GM19372 (cell line): ENCODE measurements at regions not wholly inside any gene's neighbourhood (a gene's known extent, or its start where the extent isn't known, plus 50 kb on each side); places are given as distances from the start of the nearest gene placed in this dataset.

Source experiments
- ATAC-seq: cut with Tn5 transposase; IDR thresholded peaks from one replicate; pipeline ENCODE4 v1.9.1; 2021; ENCODE audit warnings: mild to moderate bottlenecking, low read depth, moderate library complexity; ENCODE audit not compliant: unreplicated experiment

DNA sequence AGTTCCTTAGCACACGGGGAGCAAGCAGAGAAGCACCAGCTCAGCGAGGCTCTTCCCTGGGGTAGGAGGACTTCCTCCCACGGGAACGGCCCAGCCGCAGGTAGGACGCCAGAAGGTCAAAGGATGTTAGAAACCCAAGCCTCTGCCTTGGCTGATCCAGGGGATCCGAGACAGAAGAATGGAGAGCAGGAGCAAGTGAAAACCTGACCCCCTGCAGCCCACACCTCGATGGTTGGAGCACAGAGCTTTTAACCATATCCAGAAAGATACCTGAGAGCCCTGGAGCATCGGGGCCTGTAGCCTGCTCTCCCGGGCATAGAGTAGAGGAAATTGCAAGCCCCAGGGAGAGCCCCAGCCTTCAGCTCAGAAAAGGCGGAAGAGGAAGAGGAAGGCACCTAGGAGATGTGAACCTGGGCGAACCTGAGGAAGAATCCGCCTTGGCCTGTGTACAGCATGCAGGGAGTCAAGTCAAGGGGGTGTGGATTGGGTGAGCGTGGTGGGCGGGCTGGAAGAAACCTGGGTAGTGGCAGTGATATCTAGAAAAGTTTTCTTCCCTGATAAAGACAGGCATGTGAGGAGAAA, 76.3 kb downstream of the PSMG1 start:
- ATAC-seq: no peak

DNA sequence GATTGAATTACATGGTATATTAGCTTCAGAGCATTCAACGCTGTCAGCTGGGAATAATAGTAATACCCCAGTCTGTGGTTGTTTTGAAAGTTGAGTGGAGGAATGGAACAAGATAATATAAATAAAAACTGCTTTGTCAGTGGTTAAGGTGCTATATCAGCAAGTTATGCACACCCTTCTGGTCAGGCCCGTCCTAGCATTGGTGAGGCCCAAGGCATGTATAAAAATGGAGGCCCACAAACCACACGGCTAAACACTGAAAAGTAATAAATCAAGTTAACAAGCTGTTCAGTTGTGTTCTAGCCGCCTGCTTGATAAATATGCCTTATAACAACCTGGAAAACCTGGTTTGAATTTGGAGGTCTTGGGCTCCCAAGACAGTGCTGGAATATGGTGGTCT, 77.4 kb downstream of the PSMG1 start:
- no peak for ATAC-seq

DNA sequence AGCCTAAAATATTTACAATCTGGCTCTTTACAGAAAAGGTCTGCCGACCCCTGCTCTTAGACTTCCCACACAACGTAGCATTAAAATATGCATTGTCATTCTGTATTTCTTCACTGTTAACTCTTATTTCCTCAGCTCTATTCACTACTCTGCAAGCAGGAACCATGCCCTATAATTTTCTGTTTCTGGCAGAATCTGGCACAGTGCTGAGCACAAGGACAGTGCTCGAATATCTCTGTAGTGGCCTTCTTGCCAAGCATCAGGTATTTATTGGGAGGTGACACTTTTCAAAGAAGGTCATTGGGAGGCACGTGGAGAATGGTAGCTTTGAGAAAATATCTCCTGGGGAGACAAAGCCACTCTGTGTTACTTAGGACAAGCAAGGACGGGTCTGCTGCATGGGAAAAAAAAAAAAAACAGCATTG, 77.9 kb downstream of the PSMG1 start:
- ATAC-seq: no peak

DNA sequence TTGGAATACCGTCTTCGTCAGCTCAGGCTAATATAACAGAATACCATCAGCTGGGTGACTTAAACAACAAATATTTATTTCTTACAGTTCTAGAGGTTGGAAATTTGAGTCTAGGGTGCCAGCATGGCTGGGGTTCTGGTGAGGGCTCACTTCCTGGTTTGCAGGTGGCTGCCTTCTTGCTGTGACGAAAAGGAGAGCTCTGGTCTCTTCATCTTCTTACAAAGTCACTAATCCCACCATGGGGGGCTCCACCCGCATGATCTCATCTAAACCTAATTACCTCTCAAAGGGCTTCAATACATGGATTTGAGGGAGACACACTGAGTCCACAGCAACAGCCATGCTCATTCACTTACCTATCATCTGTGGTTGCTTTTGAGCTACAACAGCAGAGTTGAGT, 78.3 kb downstream of the PSMG1 start:
- ATAC-seq: no peak

DNA sequence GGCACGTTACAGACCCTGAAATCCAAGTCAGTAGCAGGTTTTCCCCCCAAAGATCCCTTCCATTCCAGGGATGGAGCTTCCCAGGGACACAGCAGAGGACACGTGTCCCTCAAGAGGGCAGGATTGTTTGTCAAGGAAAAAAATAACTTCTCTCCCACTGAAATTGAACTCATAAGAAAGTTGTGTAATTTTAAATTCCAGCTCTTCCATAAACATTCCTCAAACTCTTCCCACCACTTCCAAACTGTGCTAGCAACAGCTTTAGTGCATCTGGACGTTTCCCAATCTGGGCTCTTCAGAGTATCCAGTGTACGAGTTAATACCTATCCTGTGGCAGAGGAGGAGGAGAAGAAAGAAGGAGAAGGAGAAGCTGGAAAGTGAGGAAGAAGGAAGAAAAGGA, 79.6 kb downstream of the PSMG1 start:
- ATAC-seq: no peak

DNA sequence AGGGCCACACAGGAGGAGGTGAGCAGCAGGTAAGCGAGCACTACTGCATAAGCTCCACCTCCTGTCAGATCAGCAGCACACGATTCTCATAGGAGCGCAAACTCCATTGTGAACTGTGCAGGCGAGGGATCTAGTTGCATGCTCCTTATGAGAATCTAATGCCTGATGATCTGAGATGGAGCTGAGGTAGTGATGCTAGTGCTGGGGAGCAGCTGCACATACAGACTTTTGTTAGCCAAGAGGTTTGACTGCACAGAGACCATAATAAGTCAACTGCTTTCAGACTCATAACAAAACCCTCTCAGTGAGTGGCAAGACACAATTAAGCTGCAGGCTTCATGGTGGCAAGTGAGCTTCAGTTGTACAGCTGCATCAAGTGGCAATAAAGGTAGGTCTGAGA, 83.4 kb downstream of the PSMG1 start:
- no peak for ATAC-seq

DNA sequence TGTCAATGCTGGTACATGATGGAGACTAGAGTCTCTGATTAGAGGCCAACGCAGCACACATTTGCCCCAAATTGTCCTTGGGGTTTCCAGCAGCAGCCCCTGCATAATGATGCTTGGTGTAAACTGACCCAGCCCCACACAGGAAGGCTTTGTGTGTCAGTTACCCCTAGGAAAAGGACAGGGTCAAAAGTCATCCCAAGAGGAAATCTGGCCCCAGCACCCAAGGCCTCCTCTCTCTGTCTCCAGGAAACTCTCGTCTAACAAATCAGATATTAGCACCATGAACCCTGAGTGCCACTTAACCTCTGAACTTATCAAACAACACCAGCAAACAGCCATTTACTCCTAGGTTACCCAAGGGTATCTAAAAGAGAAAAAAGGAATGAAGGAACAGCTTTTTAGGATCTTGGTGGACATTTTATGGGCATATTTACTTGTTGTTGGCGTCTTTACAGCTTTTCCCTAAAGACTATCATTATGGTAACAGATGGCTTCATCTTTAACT, 84.5 kb downstream of the PSMG1 start:
- no peak for ATAC-seq

DNA sequence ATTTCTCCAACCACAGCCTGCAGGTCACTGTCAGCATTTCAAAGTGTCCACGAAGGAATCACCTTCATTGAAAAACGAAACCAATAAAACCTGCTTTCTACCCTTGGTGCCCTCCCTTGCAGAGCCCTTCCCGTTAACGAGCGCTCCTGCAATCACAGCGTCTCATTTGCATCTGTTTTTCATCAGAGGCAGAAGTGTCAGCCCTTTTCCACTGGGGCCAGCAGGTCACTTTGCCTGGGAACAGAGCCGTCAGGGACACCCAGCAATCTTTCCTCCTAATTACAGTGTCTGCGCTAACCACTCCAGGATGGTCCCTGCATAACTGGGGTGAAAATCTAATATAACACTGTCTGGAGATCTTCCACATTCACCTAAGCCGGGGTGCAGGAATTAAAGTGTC, 85.3 kb downstream of the PSMG1 start:
- no peak for ATAC-seq

DNA sequence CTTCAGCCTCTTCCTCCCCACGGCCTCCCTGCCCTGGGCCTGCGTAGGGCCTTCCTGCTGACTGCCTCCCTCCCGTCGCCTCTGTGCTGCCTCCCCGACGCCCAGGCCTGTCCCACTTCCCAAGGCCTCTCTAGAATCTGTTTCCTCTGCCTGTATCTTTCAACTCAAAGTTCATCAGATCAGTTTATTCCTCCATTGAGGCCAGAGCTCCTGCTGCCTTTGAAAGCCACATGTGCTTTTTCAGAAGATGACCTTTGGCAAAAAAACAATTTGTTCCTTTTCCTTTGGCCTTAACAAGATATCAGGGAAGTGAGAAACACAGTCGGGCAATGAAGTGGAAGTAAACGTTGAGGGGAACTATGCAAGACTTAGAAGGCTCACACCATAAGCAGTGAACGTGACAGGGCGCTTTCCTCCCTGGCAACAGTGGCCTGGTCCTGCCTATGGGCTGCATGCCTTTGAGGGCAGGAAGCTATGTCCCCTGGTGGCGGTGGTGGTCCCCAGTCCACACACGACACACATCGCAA, 85.9 kb downstream of the PSMG1 start:
- ATAC-seq: no peak

DNA sequence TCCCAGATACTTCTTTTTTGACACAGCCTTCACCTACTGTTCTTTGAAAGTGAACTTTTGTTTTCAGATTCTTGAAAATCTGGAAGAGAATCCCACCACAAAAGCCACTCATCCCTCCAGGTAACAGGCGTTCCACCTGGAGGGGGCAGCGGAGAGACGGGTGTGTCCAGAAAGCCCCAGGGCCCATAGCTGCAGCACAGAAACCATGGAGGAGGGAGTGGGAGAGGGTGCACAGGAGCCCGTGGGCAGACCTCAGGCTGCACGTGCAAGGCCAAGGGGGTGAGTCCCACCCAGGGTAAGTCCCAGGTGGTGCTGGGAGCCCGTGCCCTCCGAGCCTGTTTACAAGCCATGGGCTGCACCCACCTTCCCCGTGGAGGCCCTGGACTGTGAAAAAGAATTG, 86.5 kb downstream of the PSMG1 start:
- no peak for ATAC-seq

DNA sequence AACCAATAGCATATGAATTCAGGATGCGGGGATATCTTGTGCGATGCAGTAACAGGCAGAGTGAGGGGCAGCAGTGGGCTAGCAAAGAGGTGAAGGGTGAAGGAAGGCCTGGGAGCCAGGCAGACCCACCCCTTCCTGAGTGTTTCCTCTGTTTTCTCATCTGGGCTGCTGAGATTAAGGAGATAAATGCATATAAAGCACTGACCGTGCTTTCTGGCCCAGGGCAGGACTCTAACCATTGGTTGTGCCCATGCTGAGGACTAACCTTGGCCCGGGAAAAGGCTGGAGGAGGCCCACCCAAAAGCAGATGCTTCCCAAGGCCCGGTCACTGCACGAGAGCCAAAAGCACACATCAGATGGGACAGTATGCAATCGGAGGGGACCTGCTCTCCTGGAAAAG, 87.6 kb downstream of the PSMG1 start:
- no peak for ATAC-seq

DNA sequence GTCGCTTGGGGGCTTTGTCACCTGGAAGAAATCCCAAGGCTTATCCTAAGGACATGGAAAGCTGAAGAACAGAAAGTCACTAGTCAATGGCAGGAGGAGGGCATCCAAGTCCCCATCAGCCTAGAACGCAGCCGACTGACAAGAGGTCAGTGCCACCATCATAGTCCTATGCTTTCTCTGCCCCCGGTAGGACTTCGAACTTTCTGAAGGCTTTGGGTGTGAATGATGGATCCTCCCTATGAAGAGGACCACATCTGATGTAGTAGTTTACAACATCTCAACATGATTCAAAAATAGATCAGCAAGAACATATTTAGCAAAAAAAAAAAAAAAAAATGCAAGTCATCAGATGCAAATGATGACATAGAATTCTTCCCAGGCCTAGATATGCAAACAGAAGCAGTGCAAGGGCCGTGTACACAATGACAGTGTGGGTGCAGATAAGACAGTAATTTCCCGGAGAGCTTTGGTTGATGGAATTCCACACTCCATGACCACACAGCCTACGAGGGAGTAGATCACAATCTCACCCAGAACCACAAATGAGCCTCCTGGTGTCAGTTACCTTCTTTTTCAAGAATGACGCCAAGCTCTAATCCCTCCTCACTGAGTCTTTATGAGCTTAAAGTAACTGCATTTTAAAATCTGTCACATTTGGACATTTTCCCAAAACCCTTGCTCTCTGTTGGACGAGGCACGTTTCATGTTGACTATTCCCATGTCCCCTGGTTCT, 88.2 kb downstream of the PSMG1 start:
- no peak for ATAC-seq

DNA sequence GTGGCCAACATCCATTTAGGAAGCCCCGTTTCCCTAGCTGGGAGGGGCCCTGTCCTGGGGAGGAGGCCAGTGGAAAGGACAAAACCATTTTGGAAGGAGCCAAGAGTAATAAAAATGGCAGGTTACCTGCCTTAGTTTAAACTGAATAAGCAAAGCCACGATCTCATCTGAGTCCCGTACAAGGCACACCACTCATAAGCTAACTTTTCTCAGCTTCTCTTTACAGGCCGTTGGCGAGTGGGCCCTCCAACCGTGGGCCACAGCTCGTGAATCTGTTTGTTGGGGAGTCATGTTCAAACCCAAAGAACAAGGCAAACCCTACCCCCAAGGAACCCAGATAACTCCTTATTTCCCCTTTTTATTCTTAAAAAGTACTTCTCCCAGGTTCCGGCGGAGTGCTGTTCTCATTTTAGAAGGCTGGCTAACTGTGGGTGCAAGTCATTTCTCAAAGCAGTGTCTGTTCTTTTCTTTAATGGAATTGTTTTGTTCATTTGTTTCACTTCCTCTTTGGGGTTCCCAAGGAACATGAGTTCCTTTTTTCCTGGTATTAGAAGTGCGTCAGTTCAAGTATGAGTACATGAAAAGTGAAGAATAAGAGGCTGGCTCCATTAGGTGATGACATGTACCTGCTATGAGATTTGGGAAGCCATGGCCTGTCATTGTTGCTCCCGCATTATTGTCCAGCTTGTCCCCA, 89.0 kb downstream of the PSMG1 start:
- no peak for ATAC-seq

DNA sequence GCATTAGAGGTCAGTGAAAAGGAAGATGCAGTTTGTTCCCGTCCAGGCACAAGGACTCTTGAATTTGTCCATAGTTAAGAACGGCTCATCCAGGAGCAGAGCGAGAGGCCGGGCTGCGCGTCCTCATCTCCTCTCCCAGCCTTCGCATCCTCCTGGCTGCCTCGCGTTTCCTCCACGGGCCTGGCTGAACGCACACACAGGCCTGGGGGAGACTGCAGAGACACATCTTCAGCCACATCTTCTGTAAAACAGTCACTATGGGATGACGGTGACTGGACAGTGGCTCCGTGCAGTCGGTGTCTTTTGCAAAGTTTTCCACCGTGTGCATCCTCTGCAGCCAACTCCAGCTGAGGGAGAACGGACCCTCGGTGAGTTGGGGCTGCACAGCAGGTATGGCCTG, 89.7 kb downstream of the PSMG1 start:
- ATAC-seq: no peak

DNA sequence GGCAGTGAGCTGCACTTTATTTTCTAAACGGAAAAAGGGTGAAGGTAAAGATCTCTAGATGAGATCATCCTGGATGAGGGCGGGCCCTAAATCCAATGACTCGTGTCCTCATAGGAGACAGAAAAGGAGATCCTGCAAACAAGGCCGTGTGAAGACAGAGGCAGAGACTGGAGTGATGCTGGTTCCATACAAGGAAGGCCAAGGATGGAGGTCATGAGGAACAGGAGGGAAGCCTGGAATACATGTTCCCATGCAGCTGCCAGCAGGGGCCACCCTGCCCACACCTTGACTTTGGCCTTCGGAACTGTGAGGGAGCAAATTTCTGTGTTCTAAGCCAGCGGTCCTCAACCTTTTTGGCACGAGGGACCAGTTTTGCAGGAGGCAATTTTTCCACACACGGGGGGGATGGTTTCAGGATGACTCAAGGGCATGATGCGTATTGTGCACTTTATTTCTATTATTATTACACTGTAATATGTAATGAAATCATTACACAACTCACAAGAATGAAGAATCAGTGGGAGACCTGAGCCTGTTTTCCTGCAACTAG, 94.3 kb downstream of the PSMG1 start:
- no peak for ATAC-seq

DNA sequence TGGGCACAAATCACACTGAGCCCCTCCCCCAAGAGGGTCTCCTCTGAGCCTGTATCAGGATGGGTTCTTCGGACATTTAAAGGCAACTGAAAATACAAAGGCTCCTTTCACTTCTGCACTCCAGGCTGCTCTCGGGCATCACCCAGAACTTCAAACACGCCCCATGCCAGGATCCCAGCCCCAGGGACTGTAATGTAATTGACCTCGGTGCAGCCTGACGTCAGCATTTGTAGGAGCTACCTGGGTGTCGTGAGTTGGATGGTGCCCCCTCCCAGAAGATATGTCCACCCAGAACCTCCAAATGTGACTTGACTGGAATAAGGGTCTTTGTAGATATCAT, 95.2 kb downstream of the PSMG1 start:
- no peak for ATAC-seq

DNA sequence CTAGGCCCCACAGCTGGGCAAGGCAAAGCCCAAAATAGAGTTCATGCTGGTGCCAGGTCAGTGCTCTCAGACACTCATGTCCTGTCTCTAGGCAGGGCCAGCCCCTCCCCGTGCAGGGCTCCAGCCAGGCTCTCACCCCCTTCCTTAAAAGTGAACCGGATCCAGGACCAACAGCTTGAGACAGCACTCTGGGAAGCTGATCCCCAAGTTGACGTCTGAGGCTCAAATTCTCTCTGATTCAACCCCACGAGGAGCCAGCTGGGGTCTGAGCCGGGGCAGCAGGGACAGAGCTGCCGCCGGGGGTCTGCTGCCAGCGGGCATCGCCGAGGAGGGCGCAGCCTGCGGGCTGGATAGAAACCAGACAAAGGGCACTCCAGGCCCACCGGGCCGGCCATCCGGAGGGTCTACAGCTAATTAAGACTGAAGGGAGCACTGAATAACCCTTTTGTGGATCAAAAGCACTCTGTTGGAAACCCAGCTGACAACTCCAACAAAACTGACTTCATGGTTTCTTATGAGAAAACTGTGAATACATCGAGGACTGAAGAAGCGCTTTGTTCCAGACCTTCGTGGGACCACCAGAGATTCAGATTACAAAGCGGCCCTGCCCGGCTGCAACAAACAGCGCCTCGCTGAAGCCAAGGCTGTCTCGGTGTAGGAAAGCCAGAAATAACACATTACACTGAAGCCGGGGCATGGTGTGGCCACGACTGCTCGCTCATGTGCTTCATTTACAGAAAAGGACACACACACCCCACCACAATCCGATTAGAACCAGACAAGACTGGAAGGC, 95.8 kb downstream of the PSMG1 start:
- ATAC-seq: no peak

DNA sequence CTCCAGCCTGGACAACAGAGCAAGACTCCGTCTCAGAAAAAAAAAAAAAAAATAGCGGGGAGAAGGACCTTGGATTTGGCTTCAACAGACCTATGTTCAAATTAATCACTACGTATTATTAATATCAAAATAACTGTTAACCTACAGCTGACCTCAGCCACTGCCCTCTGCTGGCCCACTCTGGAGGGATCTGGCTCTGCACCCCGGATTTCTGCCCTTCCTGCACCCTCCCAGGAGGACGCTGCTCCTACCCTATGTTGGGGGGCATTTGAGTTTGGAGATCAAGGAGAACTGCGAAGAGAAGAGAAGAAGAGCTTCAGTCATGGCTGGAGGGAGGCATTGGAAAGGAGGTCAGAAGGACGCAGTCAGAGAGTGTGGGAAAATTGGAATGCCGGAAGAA, 96.7 kb downstream of the PSMG1 start:
- no peak for ATAC-seq

DNA sequence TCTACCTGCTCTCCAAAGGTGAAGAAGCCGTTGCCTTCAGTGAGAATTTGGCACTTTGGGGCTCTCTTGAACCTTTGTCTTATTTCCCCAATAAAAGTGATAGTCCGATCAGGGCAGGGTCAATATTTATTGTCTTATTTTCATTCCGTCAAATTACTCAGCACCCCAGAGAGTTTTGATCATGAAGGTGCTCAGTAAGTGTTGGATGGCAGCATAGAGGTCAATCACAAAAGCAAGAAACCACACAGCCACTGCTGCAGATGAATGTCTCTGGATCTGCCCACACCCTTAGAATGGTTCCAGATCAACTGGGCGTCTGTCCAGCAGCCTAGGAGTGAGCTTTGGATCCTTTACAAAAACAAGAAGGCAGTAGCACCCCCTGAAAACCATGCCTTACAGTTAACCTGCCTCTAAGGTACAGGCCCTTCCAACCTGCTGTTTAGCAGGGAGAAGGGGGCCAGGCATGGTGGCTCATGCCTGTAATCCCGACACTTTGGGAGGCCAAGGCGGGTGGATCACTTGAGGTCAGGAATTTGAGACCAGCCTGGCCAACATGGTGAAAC, 97.3 kb downstream of the PSMG1 start:
- ATAC-seq: no peak

DNA sequence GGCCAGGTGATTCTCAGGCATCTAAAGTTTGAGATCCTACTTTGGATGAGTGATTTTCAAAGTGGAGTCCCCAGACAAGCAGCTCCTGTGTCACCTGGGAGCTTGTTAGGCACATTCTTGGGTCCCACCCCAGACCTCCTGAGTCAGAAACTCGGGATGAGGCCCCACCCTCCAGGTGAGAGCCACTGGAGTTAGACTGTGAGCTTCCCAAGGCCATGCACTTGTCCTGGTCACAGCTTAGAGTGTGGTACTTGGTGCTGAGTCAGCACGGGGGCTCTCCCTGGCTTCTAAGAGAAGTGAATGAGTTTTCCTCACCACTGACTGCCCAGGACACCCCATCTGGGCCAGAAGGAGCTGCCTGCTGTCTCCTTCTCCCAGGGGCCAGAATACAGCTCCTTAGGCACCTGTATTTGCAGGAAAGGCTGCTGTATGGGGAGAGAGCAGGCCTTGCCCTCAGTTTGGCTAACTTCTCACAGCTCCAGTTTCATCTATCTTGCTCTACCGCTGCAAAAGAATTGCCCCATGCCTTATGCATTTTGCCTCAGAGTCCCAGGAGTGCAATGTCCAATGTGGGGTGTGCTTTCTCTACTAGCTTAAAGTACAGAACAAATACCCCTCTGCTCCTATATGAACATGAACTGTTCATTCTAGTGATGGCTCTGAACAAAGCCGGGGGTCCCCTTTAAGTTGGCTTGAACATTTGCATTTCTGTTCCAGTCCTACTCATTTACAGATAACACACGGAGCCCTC, 98.1 kb downstream of the PSMG1 start:
- ATAC-seq: no peak
